Tibial nerve (tissue), 4 donors: ENCODE measurements at regions not wholly inside any gene's neighbourhood (a gene's known extent, or its start where the extent isn't known, plus 50 kb on each side); places are given as distances from the start of the nearest gene placed in this dataset.

ENCODE experiments used
- EP300 ChIP-seq, 2 donors: sonication (generic); formaldehyde crosslinking; IDR thresholded peaks; one replicate each; pipeline ENCODE4 v1.6.1; 2017; ENCODE audit warnings: antibody characterized with exemption in 2 of 2, mild to moderate bottlenecking in 1 of 2
- POLR2A ChIP-seq, 2 donors: fragments of 450-650 bp; IDR thresholded peaks; one replicate each; pipeline ENCODE4 v1.6.1; 2017; ENCODE audit warnings: antibody characterized with exemption in 2 of 2, mild to moderate bottlenecking in 2 of 2, moderate library complexity in 2 of 2
- TF ChIP-seq, protein P1 (sequence below), 5 experiments: fragments of 200-600 bp in 3 of 5; fragments of 450-650 bp in 2 of 5; sonication (generic) in 3 of 5; IDR thresholded peaks; one replicate each; pipeline ENCODE4 v1.5.1; 2016 to 2019; ENCODE audit warnings: antibody characterized with exemption in 5 of 5, mild to moderate bottlenecking in 3 of 5, moderate library complexity in 2 of 5

DNA sequence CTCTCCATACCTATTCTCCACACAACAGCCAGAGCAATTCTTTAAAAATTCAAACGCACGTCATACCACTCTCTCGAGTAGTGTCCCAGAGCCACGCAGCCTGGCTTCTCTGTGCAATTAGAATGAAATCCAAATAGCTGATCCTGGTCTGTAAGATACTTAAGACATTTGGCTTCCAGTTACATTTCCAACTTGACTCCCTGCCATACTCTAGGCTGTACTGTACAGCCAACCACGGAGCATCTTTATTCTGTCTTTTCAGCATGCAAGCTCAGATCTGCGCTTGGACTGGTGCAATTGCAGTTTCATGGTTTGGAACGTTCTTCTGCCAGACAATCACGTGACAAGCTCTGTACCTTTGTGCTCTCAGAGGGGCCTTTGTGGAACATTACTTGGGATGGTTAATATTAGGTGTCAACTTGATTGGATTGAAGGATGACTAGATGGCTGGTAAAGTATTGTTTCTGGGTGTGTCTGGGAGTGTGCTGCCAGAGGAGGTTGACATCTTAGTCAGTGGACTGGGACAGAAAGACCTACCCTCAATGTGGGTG is 325.6 kb downstream of the SOX11 start:
- TF ChIP-seq, protein P1, sequence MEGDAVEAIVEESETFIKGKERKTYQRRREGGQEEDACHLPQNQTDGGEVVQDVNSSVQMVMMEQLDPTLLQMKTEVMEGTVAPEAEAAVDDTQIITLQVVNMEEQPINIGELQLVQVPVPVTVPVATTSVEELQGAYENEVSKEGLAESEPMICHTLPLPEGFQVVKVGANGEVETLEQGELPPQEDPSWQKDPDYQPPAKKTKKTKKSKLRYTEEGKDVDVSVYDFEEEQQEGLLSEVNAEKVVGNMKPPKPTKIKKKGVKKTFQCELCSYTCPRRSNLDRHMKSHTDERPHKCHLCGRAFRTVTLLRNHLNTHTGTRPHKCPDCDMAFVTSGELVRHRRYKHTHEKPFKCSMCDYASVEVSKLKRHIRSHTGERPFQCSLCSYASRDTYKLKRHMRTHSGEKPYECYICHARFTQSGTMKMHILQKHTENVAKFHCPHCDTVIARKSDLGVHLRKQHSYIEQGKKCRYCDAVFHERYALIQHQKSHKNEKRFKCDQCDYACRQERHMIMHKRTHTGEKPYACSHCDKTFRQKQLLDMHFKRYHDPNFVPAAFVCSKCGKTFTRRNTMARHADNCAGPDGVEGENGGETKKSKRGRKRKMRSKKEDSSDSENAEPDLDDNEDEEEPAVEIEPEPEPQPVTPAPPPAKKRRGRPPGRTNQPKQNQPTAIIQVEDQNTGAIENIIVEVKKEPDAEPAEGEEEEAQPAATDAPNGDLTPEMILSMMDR (IDR thresholded peaks at IDR 0.05), result no peak
- no peak for TF ChIP-seq POLR2A (IDR thresholded peaks at IDR 0.05)
- TF ChIP-seq EP300 (IDR thresholded peaks at IDR 0.05), result no peak
